Breast epithelium (tissue), 4 donors: ENCODE measurements at regions not wholly inside any gene's neighbourhood (a gene's known extent, or its start where the extent isn't known, plus 50 kb on each side); places are given as distances from the start of the nearest gene placed in this dataset.

Source experiments
- DNase-seq, 2 donors: peaks; one replicate each; pipeline ENCODE4 v3.0.0-alpha.2; 2019; ENCODE audit warnings: low spot score in 2 of 2
- H3K27ac ChIP-seq, 2 donors: fragments of 200-600 bp; sonication (generic) in 1 of 2; one replicate each; pipeline ENCODE4 v1.5.1; 2016 to 2019; ENCODE audit warnings: mild to moderate bottlenecking in 1 of 2
- H3K27me3 ChIP-seq, 2 donors: fragments of 200-600 bp; sonication (generic) in 1 of 2; one replicate each; pipeline versions ENCODE4 v1.5.1 to v1.6.0; 2017 to 2019; ENCODE audit warnings: control low read depth in 1 of 2, mild to moderate bottlenecking in 1 of 2
- H3K36me3 ChIP-seq: fragments of 200-600 bp; one replicate; pipeline ENCODE4 v1.5.1; 2019
- H3K4me1 ChIP-seq, 2 donors: fragments of 200-600 bp; sonication (generic); one replicate each; pipeline ENCODE4 v1.5.1; 2016 to 2019; ENCODE audit warnings: control low read depth in 1 of 2
- H3K4me3 ChIP-seq, 3 donors: fragments of 200-600 bp; sonication (generic); 1 replicate in 2 of 3; 2 replicates in 1 of 3; pipeline ENCODE4 v1.5.1; 2016 to 2019; ENCODE audit warnings: mild to moderate bottlenecking in 3 of 3, moderate library complexity in 2 of 3
- H3K9me3 ChIP-seq, 2 donors: fragments of 200-600 bp; sonication (generic) in 1 of 2; one replicate each; pipeline ENCODE4 v1.5.1; 2016 to 2019; ENCODE audit warnings: control low read depth in 1 of 2
- CTCF ChIP-seq, 3 donors: fragments of 450-650 bp; IDR thresholded peaks; one replicate each; pipeline ENCODE4 v1.5.1; 2016 to 2017; ENCODE audit warnings: antibody characterized with exemption in 3 of 3, mild to moderate bottlenecking in 3 of 3, moderate library complexity in 3 of 3
- POLR2A ChIP-seq: fragments of 450-650 bp; IDR thresholded peaks from one replicate; pipeline ENCODE4 v1.6.1; 2016; ENCODE audit warnings: antibody characterized with exemption, mild to moderate bottlenecking, moderate library complexity
- POLR2AphosphoS5 ChIP-seq, 3 donors: sonication (generic); formaldehyde crosslinking; IDR thresholded peaks; one replicate each; pipeline ENCODE4 v1.6.1; 2017; ENCODE audit warnings: antibody characterized with exemption in 3 of 3
- intact Hi-C: fragments of 100-400 bp; cut with DNase I; formaldehyde crosslinking; loops from one replicate; pipeline ENCODE4 v1.15.1; 2023; ENCODE audit warnings: low total_unique reads

DNA sequence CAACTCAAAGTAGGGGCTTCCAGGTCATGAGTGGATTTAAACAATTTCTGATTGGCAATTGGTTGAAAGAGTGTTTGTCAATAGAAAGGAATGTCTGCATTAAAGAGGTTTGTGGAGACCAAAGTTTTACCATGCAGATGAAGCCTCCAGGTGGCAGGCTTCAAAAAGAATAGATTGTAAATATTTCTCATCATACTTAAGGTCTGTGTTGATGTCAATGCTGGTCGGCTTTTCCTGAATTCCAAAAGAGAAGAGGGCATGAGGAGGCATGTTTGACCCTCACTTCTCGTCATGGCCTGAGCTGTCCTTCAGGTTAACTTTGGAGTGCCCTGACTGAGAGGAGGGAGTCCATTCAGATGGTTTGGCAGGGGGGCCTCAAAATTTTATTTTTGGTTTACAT is 125.4 kb upstream of the RFC3 start:
- Histone ChIP-seq H3K4me3 (no peak overlapping the region), H3K9me3 (no peaks in the 10 kb centered on the region), H3K27me3 (no peaks in the 10 kb centered on the region), H3K4me1 (no peaks in the 10 kb centered on the region), H3K36me3 (no peaks in the 10 kb centered on the region), H3K27ac (no peak overlapping the region)
- intact Hi-C loops = no loop called here
- TF ChIP-seq POLR2AphosphoS5 (IDR thresholded peaks at IDR 0.05) (no peak), POLR2A (no peak), CTCF (IDR thresholded peaks at IDR 0.05) (no peak)
- DNase-seq = no peak

- Histone ChIP-seq H3K4me1 (no peaks in the 10 kb centered on the region), H3K9me3 (no peaks in the 10 kb centered on the region), H3K36me3 (no peaks in the 10 kb centered on the region), H3K4me3 (no peak overlapping the region), H3K27me3 (no peaks in the 10 kb centered on the region), H3K27ac (no peak overlapping the region)
- intact Hi-C loops = no loop called here
- no peak for DNase-seq
- no peak for TF ChIP-seq CTCF (IDR thresholded peaks at IDR 0.05)
- TF ChIP-seq POLR2A = no peak
- no peak for TF ChIP-seq POLR2AphosphoS5 (IDR thresholded peaks at IDR 0.05)
Measured at GRCh38 chr13:33694546-33694945, 123.4 kb upstream of the RFC3 start.

DNA sequence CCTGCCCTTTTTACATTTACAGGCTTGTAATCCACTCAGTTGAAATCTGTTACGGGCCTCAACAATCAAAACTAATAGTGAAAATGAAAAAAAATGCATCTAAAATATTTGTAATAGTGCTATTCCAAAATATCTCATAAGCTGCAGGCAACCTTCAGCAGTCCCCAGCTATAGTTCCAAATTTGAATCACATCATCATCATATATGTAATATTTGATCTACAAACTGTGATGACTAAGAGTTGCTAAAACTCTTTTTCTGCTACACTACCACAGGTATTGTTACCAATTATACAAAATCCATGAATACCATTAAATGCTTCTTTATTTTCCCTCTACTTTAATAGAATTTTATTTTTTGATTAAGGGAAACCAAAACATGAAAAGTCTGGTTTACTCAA is 121.4 kb upstream of the RFC3 start:
- intact Hi-C loops = no loop called here
- TF ChIP-seq CTCF (IDR thresholded peaks at IDR 0.05) = no peak
- no peak for TF ChIP-seq POLR2AphosphoS5 (IDR thresholded peaks at IDR 0.05)
- TF ChIP-seq POLR2A = no peak
- no peak overlapping the region for H3K4me3 ChIP-seq
- H3K9me3 ChIP-seq = no peaks in the 10 kb centered on the region
- H3K27me3 ChIP-seq = no peaks in the 10 kb centered on the region
- no peak for DNase-seq
- no peaks in the 10 kb centered on the region for H3K4me1 ChIP-seq
- no peaks in the 10 kb centered on the region for H3K36me3 ChIP-seq
- no peak overlapping the region for H3K27ac ChIP-seq

DNA sequence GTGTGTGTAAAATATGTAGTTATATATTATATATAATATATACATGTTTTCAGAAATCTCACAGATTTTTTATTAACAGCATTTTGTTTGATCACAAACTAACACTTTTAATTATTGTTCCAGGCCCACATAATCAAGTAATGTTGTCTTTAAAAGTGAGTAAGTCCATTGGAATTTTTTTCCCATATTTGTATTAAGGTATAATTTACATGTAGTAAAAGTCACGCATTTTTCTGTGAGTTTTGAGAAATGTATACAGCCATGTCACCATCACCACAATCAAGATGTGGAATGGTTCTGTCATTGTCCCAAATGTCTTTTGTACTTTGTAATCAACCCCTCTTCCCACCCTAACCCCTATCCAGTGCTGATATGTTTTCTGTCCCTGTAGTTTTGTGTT is 120.0 kb upstream of the RFC3 start:
- Histone ChIP-seq H3K36me3 (no peaks in the 10 kb centered on the region), H3K9me3 (no peaks in the 10 kb centered on the region), H3K27ac (no peak overlapping the region), H3K4me1 (no peaks in the 10 kb centered on the region), H3K4me3 (no peak overlapping the region), H3K27me3 (no peaks in the 10 kb centered on the region)
- no peak for DNase-seq
- TF ChIP-seq POLR2A (no peak), POLR2AphosphoS5 (IDR thresholded peaks at IDR 0.05) (no peak), CTCF (IDR thresholded peaks at IDR 0.05) (no peak)
- intact Hi-C loops = no loop called here

- Histone ChIP-seq H3K9me3 (peaks cover 0 to 4% of the 10 kb centered on the region in 2 donors), H3K4me1 (no peaks in the 10 kb centered on the region), H3K36me3 (no peaks in the 10 kb centered on the region), H3K4me3 (no peak overlapping the region), H3K27ac (no peak overlapping the region), H3K27me3 (no peaks in the 10 kb centered on the region)
- TF ChIP-seq POLR2AphosphoS5 (IDR thresholded peaks at IDR 0.05) (no peak), CTCF (IDR thresholded peaks at IDR 0.05) (no peak), POLR2A (no peak)
- intact Hi-C loops = no loop called here
- DNase-seq = no peak
Measured at GRCh38 chr13:33707449-33707848, 110.5 kb upstream of the RFC3 start.
